RCC 7860 (cell line): ENCODE measurements at regions not wholly inside any gene's neighbourhood (a gene's known extent, or its start where the extent isn't known, plus 50 kb on each side); places are given as distances from the start of the nearest gene placed in this dataset.
"Not testable (repeated sequence)": the region's sequence is repeated elsewhere in the genome, so short reads cannot be mapped to it uniquely, and the experiment has no call there.

Experiments
- DNase-seq: peaks from one replicate; pipeline ENCODE4 v3.0.0-alpha.2; 2015; ENCODE audit warnings: low spot score
- FAIRE-seq: peaks from 2 replicates; lab custom pipeline; 2012; peaks lifted over from hg19 to GRCh38; lab: Jason Lieb, UNC

- DNase-seq = no peak
- no peak for FAIRE-seq
These were observed 207.9 kb downstream of the HINT1 start for GRCh38 chr5:130957151-130957550.

DNA sequence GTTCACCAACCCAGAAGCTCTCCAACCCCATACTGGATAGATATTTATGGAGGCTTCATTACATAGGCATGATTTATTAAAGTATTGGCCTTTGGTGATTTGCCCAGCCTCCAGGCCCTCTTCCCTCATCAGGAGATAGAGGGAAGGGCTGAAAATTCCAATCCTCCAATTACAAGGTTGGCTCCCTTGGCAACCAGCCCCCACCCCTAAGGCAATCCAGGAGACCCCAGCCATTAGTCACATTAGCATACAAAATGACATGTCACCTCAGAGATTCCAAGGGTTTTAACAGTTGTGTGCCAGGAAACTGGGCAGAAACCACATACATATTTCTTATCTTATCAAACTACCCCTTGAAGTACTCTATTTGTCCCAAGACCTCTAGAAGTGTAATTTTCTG is 210.0 kb downstream of the HINT1 start:
- DNase-seq (no peak), FAIRE-seq (no peak)

- FAIRE-seq (no peak), DNase-seq (no peak)
These were observed 210.7 kb downstream of the HINT1 start for GRCh38 chr5:130954336-130954735.

DNA sequence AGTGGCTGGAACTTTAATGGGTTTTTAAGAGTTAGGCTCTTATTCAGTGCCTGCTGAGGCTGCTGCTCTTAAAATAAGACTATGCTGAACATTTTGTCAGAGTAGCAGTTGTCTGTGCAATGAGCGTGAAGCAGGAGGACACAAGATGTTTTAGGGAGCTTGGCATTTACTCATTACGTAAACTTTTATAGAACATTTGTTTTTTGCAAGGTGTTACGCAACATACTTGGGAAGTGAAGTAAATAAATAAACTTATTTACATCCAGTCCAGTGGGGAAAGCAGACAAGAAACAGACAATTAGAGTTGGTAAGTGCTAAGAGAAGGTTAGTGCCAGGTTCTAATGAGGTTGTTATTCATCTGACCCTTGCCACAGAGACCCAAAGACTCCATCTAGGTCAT is 226.0 kb downstream of the HINT1 start:
- FAIRE-seq = no peak

DNA sequence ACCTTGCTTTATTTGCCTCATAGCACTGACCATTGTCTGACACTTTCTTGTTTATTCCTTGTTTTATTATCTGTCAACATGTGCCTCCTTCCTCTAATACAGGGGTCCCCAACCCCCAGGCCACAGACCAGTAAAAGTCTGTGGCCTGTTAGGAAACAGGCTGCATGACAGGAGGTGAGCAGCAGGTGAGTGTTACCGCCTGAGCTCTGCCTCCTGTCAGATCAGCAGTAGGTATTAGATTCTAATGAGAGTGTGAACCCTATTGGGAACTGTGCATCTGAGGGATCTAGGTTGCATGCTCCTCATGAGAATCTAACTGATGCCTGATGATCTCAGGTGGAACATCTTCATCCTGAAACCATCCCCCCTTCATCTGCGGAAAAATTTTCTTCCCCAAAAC is 228.0 kb downstream of the HINT1 start:
- FAIRE-seq (no peak), DNase-seq (no peak)

More for the DNA sequence above, 226.0 kb downstream of the HINT1 start:
- DNase-seq = no peak

DNA sequence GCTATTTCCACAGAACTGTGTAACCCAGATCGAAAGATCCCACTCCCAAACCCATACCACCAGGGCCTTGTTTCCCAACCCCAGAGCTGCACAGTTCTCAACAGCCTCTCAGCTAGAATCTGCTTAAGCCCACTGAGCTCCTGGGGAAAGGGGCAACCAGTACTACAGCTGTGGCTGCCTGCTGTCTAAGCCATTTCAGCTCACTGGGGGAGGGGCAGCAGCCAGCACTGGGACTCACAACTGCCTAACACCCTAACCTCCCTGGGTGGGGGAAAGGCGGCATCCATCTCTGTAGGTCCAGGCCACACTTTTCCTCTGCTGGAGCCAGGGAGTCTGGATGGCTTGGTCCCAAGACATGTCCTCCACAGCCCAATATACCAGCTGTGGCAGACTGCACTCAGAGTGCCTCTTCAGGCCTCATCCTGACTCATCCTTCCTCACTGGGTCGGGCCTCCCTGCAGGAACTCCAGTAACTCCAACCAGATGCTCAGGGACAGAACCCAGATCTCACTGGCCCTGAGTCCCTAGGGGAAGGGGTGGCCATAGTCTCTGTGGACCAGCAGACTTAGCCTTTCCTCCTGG is 241.4 kb downstream of the HINT1 start:
- FAIRE-seq = no peak
- DNase-seq = no peak

DNA sequence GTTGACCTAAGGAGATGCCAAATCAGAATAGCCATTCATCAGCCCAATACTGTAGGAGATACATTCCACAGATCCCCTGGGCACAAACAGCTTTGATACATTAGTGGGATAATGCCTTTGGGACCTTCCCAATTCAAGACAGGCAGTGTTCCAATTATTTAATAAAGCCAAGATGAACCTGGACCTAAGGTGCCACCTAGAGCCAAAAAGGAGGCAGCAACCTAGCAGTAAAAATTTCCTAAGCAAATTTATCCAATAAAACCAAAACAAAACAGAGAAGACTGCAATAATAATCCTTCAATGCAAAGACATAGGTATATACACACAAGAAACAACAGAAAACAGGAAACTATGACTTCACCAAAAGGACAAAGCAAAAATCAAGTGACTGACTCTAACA is 253.0 kb downstream of the HINT1 start:
- no peak for FAIRE-seq
- no peak for DNase-seq

DNA sequence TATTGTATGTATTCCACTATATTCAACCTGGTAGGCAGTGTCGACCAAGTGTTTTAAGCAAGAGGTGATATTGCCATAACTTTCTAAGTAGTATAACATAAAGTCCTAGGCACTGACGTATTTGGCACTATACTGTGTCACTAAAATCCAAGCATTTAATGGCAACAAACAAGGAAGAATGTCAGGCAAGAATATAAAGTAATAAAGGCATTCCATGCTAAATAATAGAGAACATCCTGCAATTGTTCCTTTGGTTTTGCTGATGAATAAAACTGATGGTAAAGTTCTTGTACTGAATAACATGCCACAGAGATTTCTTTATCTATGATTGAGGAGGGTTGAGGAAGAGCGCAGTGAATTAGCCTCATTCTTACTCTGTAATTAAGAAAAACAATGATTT is 256.9 kb downstream of the HINT1 start:
- FAIRE-seq (no peak), DNase-seq (no peak)

DNA sequence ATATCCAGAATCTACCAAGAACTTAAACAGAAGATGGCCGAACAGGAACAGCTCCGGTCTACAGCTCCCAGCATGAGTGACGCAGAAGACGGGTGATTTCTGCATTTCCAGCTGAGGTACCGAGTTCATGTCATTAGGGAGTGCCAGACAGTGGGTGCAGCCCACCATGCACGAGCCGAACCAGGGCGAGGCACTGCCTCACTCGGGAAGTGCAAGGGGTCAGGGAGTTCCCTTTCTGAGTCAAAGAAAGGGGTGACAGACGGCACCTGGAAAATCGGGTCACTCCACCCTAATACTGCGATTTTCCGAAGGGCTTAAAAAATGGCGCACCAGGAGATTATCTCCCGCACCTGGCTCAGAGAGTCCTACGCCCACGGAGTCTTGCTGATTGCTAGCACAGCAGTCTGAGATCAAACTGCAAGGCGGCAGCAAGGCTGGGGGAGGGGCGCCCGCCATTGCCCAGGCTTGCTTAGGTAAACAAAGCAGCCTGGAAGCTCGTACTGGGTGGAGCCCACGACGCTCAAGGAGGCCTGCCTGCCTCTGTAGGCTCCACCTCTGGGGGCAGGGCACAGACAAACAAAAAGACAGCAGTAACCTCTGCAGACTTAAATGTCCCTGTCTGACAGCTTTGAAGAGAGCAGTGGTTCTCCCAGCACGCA is 267.4 kb downstream of the HINT1 start:
- DNase-seq, FAIRE-seq: not testable (repeated sequence)

DNA sequence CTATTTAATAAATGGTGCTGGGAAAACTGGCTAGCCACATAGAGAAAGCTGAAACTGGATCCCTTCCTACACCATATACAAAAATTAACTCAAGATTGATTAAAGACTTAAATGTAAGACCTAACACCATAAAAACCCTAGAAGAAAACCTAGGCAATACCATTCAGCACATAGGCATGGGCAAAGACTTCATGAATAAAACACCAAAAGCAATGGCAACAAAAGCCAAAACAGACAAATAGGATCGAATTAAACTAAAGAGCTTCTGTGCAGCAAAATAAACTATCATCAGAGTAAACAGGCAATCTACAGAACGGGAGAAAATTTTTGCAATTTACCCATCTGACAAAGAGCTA is 267.9 kb downstream of the HINT1 start:
- FAIRE-seq, DNase-seq: not testable (repeated sequence)

- no peak for DNase-seq
- no peak for FAIRE-seq
These were observed 268.4 kb downstream of the HINT1 start for GRCh38 chr5:130896636-130897035.

DNA sequence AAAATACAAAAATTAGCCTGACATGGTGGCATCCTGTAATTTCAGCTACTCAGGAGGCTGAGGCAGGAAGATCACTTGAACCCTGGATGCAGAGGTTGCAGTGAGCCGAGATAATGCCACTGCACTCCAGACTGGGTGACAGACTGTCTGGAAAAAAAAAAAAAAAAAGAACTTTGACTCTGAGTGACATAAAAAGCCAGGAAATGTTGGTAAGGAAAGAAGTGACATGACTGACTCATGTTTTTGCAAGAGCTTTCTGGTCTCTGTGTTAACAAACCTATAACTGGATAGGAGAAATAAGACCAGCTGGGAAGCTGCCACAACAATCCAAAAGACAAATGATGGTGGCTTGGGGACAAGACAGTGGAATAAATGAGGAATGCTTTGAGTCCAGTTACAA is 272.1 kb downstream of the HINT1 start:
- no peak for FAIRE-seq

DNA sequence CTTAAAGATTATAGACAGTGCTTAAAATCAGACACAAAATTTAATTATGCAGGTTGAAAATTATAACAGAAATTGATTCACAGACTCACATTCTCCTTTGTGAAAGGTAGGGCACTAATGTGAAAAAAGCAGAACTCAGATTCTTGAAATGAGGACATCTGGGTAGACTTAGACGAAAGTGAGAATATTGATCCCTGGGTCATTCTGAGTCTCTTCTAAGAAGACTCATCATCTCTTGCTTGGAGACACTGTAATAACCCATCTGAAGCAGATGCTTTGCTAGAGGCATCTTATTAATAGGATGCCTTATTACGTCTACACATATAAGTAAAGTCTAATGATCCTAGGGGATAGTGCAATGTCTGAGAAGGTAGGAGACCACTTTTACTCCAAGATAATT is 274.4 kb downstream of the HINT1 start:
- DNase-seq (no peak), FAIRE-seq (no peak)

More for the DNA sequence above, 272.1 kb downstream of the HINT1 start:
- DNase-seq = no peak

- DNase-seq (no peak), FAIRE-seq (no peak)
These were observed 279.4 kb downstream of the HINT1 start for GRCh38 chr5:130885691-130886090.

GRCh38 chr5:130885027-130885426 is 280.0 kb downstream of the HINT1 start:
- no peak for FAIRE-seq
- DNase-seq = no peak

DNA sequence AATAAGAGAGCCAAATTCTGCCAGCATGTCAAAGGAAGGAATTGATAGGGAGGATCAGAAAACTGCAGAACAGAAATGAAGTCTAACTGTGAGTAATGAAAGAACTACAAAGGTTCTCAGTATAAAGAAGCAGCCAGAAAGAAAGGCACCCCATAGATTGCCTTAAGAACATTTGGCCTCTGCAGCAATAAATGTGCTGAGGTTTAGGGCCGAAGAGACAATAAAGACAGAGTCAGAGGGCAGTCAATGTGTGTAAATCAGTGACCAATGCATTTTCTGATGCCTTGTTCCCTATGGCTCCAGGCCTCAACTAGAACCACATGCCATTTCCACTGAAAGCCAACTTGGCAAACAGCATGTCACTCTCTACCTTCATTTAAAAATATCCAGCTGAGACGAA is 281.0 kb downstream of the HINT1 start:
- DNase-seq = no peak
- no peak for FAIRE-seq

DNA sequence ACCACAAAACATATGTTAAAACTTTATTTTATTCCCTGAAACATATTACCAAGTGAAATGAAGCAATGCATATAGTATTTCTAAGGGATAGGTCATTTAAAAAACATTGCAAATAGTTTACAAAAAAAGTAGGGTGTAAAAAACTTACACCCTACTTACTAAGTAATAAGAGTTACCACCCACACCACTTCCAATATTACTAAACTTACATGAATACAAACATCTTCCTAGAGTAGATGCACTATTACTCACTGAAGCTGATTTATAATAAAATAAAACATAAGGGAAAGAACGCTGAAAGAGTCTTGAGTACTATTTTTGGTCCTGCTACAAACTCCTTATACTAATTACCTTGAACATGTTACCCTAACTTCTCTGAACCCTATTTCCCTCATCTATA is 289.4 kb downstream of the HINT1 start:
- no peak for DNase-seq
- no peak for FAIRE-seq

GRCh38 chr5:130874861-130875417 is 290.1 kb downstream of the HINT1 start:
- FAIRE-seq (no peak), DNase-seq (no peak)

DNA sequence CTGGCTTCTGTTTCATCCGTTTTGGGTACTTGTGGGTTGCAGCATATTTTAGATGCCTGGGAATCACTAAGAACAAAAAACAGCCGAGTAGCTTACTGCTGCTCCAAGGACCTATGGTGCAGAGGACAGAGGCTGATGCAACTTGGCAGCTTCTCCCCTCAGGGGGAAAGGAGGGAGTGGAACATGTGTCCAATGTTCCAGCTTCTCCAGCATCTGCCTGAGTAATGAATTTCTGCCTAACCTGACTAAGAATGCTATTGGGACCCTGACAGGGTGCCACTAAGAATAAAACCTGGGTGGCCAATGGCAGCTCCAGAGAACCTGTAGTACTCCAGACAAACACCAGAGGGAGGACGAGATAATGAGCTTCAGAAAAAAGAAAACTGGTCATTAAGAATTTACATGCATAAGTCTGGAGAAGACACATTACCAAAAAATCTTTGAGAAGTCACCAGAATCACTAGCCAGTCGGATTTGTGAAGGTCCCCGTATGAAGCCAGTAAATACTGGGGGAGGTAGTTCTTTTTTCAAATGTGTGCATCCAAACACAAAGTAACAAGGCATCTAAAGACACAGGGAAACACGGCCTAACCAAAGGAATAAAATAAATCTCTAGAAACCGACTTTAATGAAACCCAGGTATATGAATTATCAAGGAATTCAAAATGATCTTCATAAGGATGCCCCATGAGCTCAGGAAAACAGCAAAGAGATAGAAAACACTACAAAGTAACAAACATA is 293.5 kb downstream of the HINT1 start:
- FAIRE-seq (no peak), DNase-seq (no peak)

DNA sequence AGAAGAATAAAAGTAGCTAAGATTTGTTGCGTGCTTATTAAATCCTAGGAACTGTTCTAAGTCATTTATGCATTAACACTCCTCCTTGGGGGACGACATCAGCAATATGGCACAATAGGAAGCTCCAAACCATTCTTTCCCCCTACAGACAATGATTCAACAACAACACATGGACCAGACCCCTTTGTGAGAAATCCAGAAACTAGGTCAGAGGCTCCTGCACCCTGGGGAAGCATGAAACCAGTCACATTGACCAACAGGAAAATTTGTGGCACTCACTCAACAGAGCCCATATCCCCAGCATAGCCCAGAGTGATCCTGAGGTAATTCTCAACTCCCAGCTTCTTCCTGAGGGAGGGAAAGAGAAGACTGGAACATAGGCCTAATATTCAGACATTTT is 294.4 kb downstream of the HINT1 start:
- DNase-seq (no peak), FAIRE-seq (no peak)

- no peak for FAIRE-seq
- no peak for DNase-seq
These were observed 296.7 kb downstream of the HINT1 start for GRCh38 chr5:130868186-130868840.
